HG03196 (cell line): ENCODE measurements at regions not wholly inside any gene's neighbourhood (a gene's known extent, or its start where the extent isn't known, plus 50 kb on each side); places are given as distances from the start of the nearest gene placed in this dataset.
A peak's percentile ranks its signal among the peaks of the same experiment; 100 is the strongest.
"Not testable (repeated sequence)": the region's sequence is repeated elsewhere in the genome, so short reads cannot be mapped to it uniquely, and the experiment has no call there.

Source experiments
- ATAC-seq: cut with Tn5 transposase; IDR thresholded peaks from one replicate; pipeline ENCODE4 v1.9.1; 2021; ENCODE audit not compliant: unreplicated experiment

GRCh38 chr10:21406595-21407193 is 118.8 kb downstream of the SKIDA1 start:
- ATAC-seq: no peak

DNA sequence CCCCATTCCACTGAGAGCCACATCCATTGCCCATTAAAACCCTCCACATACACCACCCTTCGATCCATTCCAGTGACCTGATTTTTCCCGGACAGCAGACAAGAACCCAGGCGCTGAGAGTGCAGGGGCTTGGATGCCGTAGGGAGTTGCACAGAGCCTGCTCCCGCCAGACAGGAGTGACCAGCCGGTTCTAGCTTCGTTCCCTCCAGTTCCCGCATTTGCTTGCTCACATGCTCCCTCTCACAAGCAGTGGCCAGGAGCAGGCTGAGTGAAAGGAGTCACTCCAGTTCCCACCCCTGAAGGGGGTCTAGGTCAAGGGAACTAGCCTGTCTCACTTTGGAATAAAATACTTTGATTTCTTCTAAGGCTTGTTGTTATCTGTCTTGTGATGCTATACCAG is 119.5 kb downstream of the SKIDA1 start:
- no peak for ATAC-seq

DNA sequence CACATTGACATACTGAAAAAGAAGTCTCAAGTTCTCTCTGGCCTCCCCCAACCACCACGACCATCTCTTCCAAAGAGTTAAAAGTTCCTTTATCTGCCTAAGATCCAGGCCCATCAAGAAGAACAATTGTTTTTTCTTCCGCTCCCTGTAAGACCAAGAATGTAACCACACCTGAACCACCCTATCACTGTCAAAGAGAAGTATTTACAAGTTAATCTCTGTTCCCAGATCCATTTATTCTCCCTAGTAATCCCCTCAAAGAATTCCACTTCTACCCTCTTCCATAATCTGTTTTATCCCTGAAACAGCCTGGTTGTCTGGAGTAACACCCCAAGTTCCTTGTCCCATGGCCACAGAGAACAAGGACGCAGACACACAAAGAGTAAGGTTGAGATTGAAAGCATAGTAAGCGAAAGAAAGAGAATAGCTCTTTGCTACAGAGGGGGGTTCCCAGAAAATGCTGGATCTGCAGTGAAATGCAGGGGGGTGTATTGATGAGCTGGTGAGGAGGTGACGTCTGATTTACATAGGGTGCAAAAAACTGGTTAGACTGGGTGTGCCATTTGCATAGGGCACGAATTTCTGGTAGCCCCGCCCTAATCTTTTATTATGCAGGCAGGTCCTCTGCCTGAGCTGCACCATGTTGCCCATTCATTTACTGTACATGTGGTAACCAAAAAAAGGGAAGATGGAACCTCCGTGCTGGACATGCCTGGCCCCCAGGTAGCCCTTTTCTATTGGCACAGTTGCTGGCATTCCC is 122.0 kb downstream of the SKIDA1 start:
- no peak for ATAC-seq

DNA sequence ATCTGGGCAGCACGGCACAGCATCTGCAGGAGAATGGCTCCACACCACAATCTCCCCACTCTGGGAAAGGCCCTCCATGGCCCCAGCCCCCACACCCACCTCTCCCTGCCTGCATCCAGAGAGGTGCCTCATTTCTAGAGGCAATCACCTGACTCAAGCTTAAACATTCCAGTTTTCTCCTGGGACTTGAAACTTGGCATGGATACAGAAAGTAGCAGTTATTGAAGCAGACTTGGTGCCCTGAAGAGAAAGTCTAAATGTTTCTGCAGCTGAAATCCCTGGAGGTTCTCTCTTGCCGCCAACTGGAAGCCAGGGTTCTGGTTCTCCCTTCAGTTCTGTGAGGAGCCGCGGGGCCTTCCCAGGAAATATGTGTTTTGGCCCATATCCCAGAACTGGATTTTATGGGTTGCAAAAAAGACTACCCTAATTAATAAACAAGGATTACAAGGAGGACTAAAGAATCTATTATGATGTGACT is 122.8 kb downstream of the SKIDA1 start:
- no peak for ATAC-seq

GRCh38 chr10:21401196-21401595 is 124.3 kb downstream of the SKIDA1 start:
- no peak for ATAC-seq

GRCh38 chr10:21399392-21400035 is 126.0 kb downstream of the SKIDA1 start:
- ATAC-seq: no peak

GRCh38 chr10:21398563-21399231 is 126.8 kb downstream of the SKIDA1 start:
- no peak for ATAC-seq

DNA sequence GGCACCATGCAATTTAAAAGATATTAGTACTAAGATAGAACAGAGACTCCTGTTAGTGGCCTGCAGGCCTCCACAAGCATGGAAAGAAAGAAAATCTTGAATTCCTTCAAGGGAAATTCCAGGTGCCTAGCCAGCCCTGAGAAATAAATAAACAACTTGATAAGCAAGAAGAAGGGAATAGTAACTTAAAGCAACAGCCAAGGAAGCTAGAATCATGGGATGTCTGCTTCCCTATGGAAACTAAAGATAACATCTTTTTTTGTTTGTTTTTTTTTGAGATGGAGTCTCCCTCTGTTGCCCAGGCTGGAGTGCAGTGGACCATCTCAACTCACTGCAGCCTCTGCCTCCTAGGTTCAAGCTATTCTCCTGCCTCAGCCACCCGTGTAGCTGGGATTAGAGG is 128.6 kb downstream of the SKIDA1 start:
- ATAC-seq: no peak

DNA sequence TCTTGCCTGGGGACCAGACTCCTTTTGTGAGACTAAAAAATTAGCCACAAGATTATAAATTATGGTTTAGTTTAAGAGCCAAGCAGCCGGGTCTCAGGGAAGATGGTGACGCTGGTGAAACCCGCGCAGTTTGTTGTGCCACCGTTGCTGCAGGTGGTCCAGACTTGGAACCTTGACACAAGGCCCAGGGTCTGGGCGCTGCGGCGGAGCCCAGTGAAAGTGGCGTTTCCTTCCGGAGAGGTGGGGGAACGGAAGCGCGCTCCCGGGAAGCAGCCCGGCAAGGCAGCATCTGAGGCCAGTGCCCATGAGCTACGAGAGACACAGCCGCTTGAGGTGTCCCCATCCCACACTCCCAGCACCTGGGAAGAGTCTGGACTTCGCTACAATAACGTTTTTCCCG is 131.6 kb downstream of the SKIDA1 start:
- no peak for ATAC-seq

DNA sequence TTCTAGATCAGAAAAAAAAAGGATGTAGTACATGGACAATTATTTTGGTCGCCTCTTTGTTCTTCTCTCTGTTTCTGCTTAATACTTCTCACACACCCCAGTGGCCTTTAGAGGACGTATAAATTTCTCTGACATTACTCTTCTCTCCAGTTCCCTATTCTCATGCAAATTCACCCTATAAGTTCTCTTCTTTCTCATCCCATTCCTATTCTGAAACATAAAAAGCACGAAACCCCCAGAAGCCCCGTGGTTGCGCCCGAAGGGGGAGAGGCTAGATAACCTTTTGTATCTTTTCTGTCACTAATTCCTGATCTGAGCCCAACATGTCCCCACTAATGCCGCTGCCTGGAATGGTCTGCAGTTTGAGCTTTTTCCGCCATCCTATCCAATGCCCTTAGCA is 136.9 kb downstream of the SKIDA1 start:
- ATAC-seq: no peak

- no peak for ATAC-seq
Measured at GRCh38 chr10:21387868-21388267, 137.6 kb downstream of the SKIDA1 start.

GRCh38 chr10:21385996-21386585 is 139.4 kb downstream of the SKIDA1 start:
- no peak for ATAC-seq

DNA sequence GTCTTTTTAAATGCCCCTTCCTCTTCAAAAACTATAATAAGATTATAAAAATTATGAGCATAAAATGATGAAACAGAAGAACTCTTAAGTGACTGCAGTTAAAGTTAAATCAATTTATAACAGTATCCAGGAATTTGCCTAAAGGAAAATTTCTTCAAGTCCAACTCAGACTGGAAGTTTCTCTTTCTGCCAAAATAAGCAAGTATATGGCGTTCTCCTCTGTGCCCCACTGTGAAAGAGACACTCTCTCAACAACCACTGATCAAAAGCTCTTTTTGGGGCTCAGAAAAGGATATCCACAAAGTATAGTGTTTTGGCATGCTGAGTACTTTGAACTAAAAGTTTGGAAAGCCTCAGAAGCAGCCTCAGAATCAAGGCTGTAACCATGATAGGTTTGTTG is 139.9 kb downstream of the SKIDA1 start:
- no peak for ATAC-seq

- no peak for ATAC-seq
Measured at GRCh38 chr10:21379143-21379542, 146.3 kb downstream of the SKIDA1 start.

- not testable (repeated sequence) for ATAC-seq
Measured at GRCh38 chr10:21375274-21375673, 150.2 kb downstream of the SKIDA1 start.

- not testable (repeated sequence) for ATAC-seq
Measured at GRCh38 chr10:21373881-21374280, 151.6 kb downstream of the SKIDA1 start.

DNA sequence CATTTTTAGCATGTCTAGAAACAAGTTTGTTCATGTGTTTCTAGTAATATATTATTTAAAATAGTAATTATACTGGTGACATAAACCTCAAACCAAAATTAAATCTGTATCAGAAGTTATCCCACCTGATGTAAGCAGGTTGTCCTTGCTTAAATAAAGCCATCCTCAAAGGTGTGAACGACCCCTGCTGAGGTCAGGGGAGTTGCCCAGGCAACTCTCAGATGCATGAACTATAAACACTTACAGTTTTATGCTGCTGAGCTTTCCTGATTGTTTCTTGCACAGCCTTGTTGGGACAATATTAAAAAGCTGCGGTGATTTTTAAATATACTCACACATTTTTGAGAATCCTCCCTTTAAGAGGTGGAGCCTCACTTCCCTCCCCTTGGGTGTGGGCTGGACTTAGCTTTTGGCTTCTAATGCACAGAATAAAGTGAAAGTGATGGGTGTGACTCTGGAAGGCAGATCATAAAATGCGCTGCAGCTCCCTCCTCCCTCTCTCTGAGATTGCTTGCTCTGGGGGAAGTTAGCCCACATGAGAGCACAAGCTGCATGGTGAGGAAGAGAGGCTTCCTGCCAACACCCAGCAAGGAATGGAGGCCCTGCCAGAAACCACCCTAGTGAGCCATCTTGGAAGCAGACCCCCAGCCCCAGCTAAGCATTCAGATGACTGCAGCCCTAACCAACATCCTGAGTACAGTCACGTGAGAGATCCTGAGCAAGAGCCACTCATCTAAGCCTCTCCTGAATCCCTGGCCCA is 152.7 kb downstream of the SKIDA1 start:
- peak; percentile 55 for ATAC-seq

- no peak for ATAC-seq
Measured at GRCh38 chr10:21369697-21370096, 155.8 kb downstream of the SKIDA1 start.

DNA sequence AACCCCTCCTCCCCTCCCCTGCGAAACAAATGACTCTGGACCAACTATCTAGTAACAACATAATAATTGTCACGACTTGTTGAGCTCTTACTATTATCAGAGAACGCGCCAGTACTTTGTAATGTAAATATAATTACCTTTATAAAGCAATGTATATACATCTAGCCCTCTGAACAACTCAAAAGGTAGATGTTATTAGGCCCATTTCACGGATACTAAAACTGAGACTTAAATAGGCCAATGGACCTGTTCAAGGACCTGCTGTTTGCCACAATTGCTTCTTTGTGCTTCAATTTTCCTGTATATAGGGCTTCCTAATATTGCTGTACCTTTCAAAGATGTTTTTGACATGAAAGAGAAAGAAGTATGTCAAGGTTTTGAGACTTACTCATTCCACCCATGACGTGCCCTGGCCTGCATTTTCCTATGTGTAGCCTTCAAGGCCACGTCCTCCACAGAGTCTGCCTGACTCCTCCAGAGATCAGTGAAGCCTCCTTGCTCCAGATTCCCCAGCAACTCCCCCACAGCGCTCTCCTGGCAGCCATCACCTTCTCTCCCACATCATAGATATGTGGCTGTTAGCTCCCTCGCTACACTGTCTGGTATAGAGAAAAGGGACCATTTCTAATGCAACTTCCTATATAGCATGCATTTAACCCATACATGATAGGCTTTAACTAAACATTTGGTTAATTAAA is 156.6 kb downstream of the SKIDA1 start:
- no peak for ATAC-seq

DNA sequence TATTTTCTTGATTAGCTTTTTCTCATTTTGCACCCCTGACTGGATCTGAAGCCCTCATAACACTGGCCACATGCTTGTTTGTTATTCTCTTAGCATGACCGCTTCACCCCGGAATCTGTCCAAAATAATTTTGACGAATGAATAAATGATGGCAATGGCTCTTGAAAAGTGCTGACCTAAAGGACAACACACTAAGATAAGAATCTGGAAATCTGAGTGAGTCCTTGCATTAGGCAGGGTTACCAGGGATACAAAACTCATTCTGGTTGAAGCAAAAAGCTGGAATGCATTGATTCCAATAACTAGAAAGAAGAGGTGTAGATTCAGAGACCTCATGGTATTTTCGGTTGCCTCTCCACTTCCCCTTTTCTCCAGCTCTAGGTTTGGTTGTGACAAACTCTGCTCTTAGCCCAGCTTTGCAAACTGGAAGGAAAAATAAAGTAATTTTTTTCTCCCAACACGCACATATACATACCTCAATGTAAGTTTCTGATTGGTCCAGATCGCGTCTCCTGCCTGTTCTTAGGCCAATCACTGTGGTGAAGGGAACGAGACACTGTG is 157.4 kb downstream of the SKIDA1 start:
- no peak for ATAC-seq
